HepG2 (cell line): ENCODE measurements at regions not wholly inside any gene's neighbourhood (a gene's known extent, or its start where the extent isn't known, plus 50 kb on each side); places are given as distances from the start of the nearest gene placed in this dataset.

Experiments used
- ATAC-seq: fragments of 200-7000 bp; cut with Tn5 transposase; 3 replicates; pipeline ENCODE4 v1.9.1; 2020; ENCODE audit warnings: mild to moderate bottlenecking, moderate library complexity
- BruUV-seq: library from RNA; stranded (reverse); fragments of 400-500 nt; replicated peaks from 2 replicates; lab custom pipeline; 2021; lab: Mats Ljungman, UMichigan
- CTCF ChIA-PET: fragments of 300-600 bp; formaldehyde crosslinking; extraction: SDS; loops from one replicate; lab custom pipeline; 2021; ENCODE audit warnings: low total read pairs, inconsistent platforms, low intra/inter-chr PET ratio; lab: Yijun Ruan, JAX
- POLR2A ChIA-PET: fragments of 350-600 bp; sonication (Branson Sonifier 250); formaldehyde crosslinking; loops from one replicate; lab custom pipeline; 2020; ENCODE audit warnings: antibody characterized with exemption, inconsistent platforms; lab: Yijun Ruan, JAX
- DNase-seq: peaks from one replicate; pipeline ENCODE4 v3.0.0-alpha.2; 2015; ENCODE audit warnings: low spot score
- FAIRE-seq: peaks from 3 replicates; lab custom pipeline; 2011; peaks lifted over from hg19 to GRCh38; lab: Jason Lieb, UNC
- H2AFZ ChIP-seq: one replicate; pipeline ENCODE4 v1.6.1; 2011; ENCODE audit warnings: low read length, inconsistent platforms
- H3K27ac ChIP-seq: fragments of 300-600 bp; 3 replicates; pipeline ENCODE4 v1.8.0; 2011; ENCODE audit warnings: mixed run types, mild to moderate bottlenecking, mixed read lengths, low read length, inconsistent platforms; ENCODE audit not compliant: insufficient read depth; ENCODE audit errors: extremely low read length
- H3K27me3 ChIP-seq, 2 experiments: fragments of 200-600 bp in 1 of 2; 2 replicates in 1 of 2; 3 replicates in 1 of 2; pipeline versions ENCODE4 v1.6.0 to v1.8.0; 2011; ENCODE audit warnings: low read length in 2 of 2, mild to moderate bottlenecking in 2 of 2, moderate library complexity in 2 of 2, inconsistent platforms in 1 of 2; ENCODE audit not compliant: insufficient read depth in 2 of 2, control insufficient read depth in 1 of 2
- H3K36me3 ChIP-seq, 2 experiments: fragments of 200-600 bp in 1 of 2; replicated peaks in 1 of 2; 2 replicates in 1 of 2; 3 replicates in 1 of 2; pipeline versions ENCODE4 v1.5.1 to v1.8.0; 2011; ENCODE audit warnings: low read length in 2 of 2, inconsistent platforms in 1 of 2; ENCODE audit not compliant: insufficient read depth in 2 of 2, control insufficient read depth in 1 of 2
- H3K4me1 ChIP-seq: 2 replicates; pipeline ENCODE4 v1.5.1; 2012; ENCODE audit warnings: low read length, inconsistent platforms; ENCODE audit not compliant: insufficient read depth
- H3K4me2 ChIP-seq: 2 replicates; pipeline ENCODE4 v1.6.0; 2011; ENCODE audit warnings: low read depth, low read length, inconsistent platforms
- H3K4me3 ChIP-seq, 3 experiments: fragments of 200-600 bp in 1 of 3; sonication (generic), shearing (Covaris generic) in 1 of 3; replicated peaks in 1 of 3; 2 replicates each; pipeline ENCODE4 v1.5.1; 2011 to 2016; ENCODE audit warnings: low read length in 3 of 3, inconsistent platforms in 2 of 3, low read depth in 2 of 3, mild to moderate bottlenecking in 2 of 3, control low read depth in 1 of 3, mixed read lengths in 1 of 3; ENCODE audit not compliant: insufficient read depth in 1 of 3
- H3K79me2 ChIP-seq: one replicate; pipeline ENCODE4 v1.6.1; 2011; ENCODE audit warnings: low read length, inconsistent platforms; ENCODE audit not compliant: insufficient read depth
- H3K9ac ChIP-seq: 2 replicates; pipeline ENCODE4 v1.6.0; 2011; ENCODE audit warnings: mild to moderate bottlenecking, low read depth, low read length, inconsistent platforms; ENCODE audit not compliant: insufficient read depth
- H3K9me3 ChIP-seq: 2 replicates; pipeline ENCODE4 v1.5.1; 2012; ENCODE audit warnings: mild to moderate bottlenecking, low read length
- H4K20me1 ChIP-seq: 2 replicates; pipeline ENCODE4 v1.6.0; 2011; ENCODE audit warnings: inconsistent platforms, mild to moderate bottlenecking, low read length, moderate library complexity; ENCODE audit not compliant: insufficient read depth
- NFYB ChIP-seq: sonication (generic); formaldehyde crosslinking; IDR thresholded peaks from 2 replicates; pipeline ENCODE4 v1.4.0; 2020; ENCODE audit warnings: missing genetic modification reagents
- PAF1 ChIP-seq: IDR thresholded peaks from 2 replicates; pipeline ENCODE4 v1.6.1; 2016; ENCODE audit warnings: missing genetic modification reagents, missing compliant biosample characterization
- PAXIP1 ChIP-seq: sonication (generic); formaldehyde crosslinking; conservative IDR thresholded peaks from 2 replicates; pipeline ENCODE4 v1.4.0; 2020; ENCODE audit warnings: mild to moderate bottlenecking, missing genetic modification reagents, moderate library complexity
- SIX1 ChIP-seq: sonication (generic); formaldehyde crosslinking; IDR thresholded peaks from 2 replicates; pipeline ENCODE4 v1.4.0; 2020; ENCODE audit warnings: missing genetic modification reagents, borderline replicate concordance
- SUZ12 ChIP-seq: fragments of 150-350 bp; IDR thresholded peaks from 2 replicates; pipeline ENCODE4 v1.6.1; 2014; ENCODE audit warnings: low read depth, low read length
- ZBTB7B ChIP-seq: sonication (generic); formaldehyde crosslinking; IDR thresholded peaks from 2 replicates; pipeline ENCODE4 v1.4.0; 2020; ENCODE audit warnings: missing genetic modification reagents
- ZNF615 ChIP-seq: sonication (generic); formaldehyde crosslinking; IDR thresholded peaks from 2 replicates; pipeline ENCODE4 v1.5.0; 2020; ENCODE audit warnings: mild to moderate bottlenecking, missing genetic modification reagents, borderline replicate concordance
- WGBS: methylation state at CpG from one replicate; pipeline ENCODE4 v1.1.6; 2017; ENCODE audit warnings: low lambda C conversion rate; 5-methylcytosine and 5-hydroxymethylcytosine counted together
- in situ Hi-C: cut with HindIII; loops from 2 replicates; pipeline ENCODE4 v1.10.0; 2017; ENCODE audit warnings: low pct_unique_long_range_greater_than_20kb; ENCODE audit not compliant: extremely low pct_ligation_motif_present
- intact Hi-C: fragments of 100-400 bp; cut with micrococcal nuclease; formaldehyde crosslinking; loops from one replicate; pipeline ENCODE4 v1.10.0; 2022; ENCODE audit not compliant: unreplicated experiment
- TF ChIP-seq, protein P1 (sequence below): sonication (generic); formaldehyde crosslinking; IDR thresholded peaks from 2 replicates; pipeline ENCODE4 v1.4.0; 2020; ENCODE audit warnings: mild to moderate bottlenecking, missing genetic modification reagents
- TF ChIP-seq, protein P2 (sequence below): sonication (generic); formaldehyde crosslinking; IDR thresholded peaks from 2 replicates; pipeline ENCODE4 v1.5.1; 2020; ENCODE audit warnings: mild to moderate bottlenecking, missing genetic modification reagents, borderline replicate concordance
- TF ChIP-seq, protein P3 (sequence below): sonication (generic); formaldehyde crosslinking; IDR thresholded peaks from 2 replicates; pipeline ENCODE4 v1.8.0; 2022; ENCODE audit warnings: low read depth, missing genetic modification reagents

DNA sequence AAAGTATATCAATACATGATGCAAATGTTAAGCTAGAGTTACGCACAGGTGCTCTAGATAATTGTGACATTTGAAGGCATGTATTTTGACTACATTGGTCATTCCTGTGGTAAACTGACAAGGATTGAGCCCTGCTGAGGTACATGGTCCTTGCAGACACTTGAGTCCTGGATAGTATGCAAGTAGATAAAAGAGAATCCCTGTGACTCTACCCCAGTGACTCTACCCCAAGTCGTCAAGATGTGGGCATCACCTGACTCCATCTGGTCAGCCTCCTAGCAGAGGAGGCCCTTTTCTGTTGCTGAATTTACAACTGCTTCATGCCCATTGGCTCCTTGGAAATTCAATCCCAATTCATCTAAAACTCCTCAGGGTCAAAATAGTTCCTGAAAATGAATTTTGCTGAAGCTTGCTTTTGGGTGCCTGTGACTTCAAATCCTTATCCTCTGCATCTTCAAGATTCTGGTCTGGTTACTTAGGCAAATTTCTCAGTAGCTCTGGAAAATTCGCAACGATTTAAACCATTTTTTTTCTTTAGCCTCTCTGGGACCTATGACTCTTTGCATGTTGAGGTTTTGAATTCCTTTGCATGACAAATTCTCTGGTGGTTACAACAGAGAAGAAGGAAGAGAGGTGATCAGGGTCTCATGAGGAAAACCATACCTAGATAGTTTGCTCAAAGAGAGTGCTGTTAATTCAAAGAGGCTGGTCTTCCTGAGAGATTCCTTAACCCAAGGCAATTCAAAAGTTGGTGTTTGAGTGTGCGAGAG is 422.1 kb downstream of the FGF9 start:
- no peaks in the 10 kb centered on the region for H3K4me1 ChIP-seq
- no peaks in the 10 kb centered on the region for H3K79me2 ChIP-seq
- intact Hi-C loops (no loop called here), in situ Hi-C loops (no loop called here)
- ATAC-seq (no peak), DNase-seq (no peak), FAIRE-seq (no peak)
- WGBS = 45% methylated on average over 5 of the region's 5 CpGs
- H3K4me3 ChIP-seq = no peak overlapping the region
- no peaks in the 10 kb centered on the region for H3K36me3 ChIP-seq
- ChIA-PET CTCF (no interaction called here), POLR2A (no interaction called here)
- no peaks in the 10 kb centered on the region for H3K27me3 ChIP-seq
- no peak overlapping the region for H3K4me2 ChIP-seq
- no peak overlapping the region for H2AFZ ChIP-seq
- no TSS peak for BruUV-seq
- no peak overlapping the region for H3K9ac ChIP-seq
- H3K9me3 ChIP-seq = no peaks in the 10 kb centered on the region
- TF ChIP-seq ZBTB7B (CRISPR knock-in tag) = no peak
- no peak for TF ChIP-seq NFYB
- TF ChIP-seq, protein P1, sequence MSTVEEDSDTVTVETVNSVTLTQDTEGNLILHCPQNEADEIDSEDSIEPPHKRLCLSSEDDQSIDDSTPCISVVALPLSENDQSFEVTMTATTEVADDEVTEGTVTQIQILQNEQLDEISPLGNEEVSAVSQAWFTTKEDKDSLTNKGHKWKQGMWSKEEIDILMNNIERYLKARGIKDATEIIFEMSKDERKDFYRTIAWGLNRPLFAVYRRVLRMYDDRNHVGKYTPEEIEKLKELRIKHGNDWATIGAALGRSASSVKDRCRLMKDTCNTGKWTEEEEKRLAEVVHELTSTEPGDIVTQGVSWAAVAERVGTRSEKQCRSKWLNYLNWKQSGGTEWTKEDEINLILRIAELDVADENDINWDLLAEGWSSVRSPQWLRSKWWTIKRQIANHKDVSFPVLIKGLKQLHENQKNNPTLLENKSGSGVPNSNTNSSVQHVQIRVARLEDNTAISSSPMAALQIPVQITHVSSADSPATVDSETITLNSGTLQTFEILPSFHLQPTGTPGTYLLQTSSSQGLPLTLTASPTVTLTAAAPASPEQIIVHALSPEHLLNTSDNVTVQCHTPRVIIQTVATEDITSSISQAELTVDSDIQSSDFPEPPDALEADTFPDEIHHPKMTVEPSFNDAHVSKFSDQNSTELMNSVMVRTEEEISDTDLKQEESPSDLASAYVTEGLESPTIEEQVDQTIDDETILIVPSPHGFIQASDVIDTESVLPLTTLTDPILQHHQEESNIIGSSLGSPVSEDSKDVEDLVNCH (CRISPR knock-in tag) = no peak
- no peak for TF ChIP-seq ZNF615 (CRISPR knock-in tag)
- TF ChIP-seq, protein P2, sequence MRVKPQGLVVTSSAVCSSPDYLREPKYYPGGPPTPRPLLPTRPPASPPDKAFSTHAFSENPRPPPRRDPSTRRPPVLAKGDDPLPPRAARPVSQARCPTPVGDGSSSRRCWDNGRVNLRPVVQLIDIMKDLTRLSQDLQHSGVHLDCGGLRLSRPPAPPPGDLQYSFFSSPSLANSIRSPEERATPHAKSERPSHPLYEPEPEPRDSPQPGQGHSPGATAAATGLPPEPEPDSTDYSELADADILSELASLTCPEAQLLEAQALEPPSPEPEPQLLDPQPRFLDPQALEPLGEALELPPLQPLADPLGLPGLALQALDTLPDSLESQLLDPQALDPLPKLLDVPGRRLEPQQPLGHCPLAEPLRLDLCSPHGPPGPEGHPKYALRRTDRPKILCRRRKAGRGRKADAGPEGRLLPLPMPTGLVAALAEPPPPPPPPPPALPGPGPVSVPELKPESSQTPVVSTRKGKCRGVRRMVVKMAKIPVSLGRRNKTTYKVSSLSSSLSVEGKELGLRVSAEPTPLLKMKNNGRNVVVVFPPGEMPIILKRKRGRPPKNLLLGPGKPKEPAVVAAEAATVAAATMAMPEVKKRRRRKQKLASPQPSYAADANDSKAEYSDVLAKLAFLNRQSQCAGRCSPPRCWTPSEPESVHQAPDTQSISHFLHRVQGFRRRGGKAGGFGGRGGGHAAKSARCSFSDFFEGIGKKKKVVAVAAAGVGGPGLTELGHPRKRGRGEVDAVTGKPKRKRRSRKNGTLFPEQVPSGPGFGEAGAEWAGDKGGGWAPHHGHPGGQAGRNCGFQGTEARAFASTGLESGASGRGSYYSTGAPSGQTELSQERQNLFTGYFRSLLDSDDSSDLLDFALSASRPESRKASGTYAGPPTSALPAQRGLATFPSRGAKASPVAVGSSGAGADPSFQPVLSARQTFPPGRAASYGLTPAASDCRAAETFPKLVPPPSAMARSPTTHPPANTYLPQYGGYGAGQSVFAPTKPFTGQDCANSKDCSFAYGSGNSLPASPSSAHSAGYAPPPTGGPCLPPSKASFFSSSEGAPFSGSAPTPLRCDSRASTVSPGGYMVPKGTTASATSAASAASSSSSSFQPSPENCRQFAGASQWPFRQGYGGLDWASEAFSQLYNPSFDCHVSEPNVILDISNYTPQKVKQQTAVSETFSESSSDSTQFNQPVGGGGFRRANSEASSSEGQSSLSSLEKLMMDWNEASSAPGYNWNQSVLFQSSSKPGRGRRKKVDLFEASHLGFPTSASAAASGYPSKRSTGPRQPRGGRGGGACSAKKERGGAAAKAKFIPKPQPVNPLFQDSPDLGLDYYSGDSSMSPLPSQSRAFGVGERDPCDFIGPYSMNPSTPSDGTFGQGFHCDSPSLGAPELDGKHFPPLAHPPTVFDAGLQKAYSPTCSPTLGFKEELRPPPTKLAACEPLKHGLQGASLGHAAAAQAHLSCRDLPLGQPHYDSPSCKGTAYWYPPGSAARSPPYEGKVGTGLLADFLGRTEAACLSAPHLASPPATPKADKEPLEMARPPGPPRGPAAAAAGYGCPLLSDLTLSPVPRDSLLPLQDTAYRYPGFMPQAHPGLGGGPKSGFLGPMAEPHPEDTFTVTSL (CRISPR knock-in tag) = no peak
- TF ChIP-seq SUZ12 = no peak
- TF ChIP-seq PAXIP1 (CRISPR knock-in tag) = no peak
- no peak for TF ChIP-seq PAF1 (CRISPR knock-in tag)
- TF ChIP-seq, protein P3, sequence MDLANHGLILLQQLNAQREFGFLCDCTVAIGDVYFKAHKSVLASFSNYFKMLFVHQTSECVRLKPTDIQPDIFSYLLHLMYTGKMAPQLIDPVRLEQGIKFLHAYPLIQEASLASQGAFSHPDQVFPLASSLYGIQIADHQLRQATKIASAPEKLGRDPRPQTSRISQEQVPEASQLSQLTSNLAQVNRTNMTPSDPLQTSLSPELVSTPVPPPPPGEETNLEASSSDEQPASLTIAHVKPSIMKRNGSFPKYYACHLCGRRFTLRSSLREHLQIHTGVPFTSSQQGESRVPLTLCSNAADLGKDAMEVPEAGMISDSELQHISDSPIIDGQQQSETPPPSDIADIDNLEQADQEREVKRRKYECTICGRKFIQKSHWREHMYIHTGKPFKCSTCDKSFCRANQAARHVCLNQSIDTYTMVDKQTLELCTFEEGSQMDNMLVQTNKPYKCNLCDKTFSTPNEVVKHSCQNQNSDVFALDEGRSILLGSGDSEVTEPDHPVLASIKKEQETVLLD = no peak
- TF ChIP-seq SIX1 (CRISPR knock-in tag) = no peak
- H3K27ac ChIP-seq = no peak overlapping the region
- no peaks in the 10 kb centered on the region for H4K20me1 ChIP-seq
